ENCODE measurements at regions not wholly inside any gene's neighbourhood (a gene's known extent, or its start where the extent isn't known, plus 50 kb on each side); places are given as distances from the start of the nearest gene placed in this dataset.

GRCh38 chr5:68965926-68966325, 127.9 kb upstream of the SLC30A5 start:
- DNase-seq (ENCODE audit: low read depth) = no peak
- no peak for TF ChIP-seq CTCF (IDR thresholded peaks at IDR 0.05; ENCODE audit: low read depth, low read length)
- TF ChIP-seq POLR2A (IDR thresholded peaks at IDR 0.05; ENCODE audit: extremely low read depth, insufficient read length) = no peak
- no peak for TF ChIP-seq MYC (IDR thresholded peaks at IDR 0.05; ENCODE audit: low read depth, low read length)
- no peak for TF ChIP-seq MAX (IDR thresholded peaks at IDR 0.05; ENCODE audit: low read depth, low read length)

GRCh38 chr5:68966596-68966995, 127.2 kb upstream of the SLC30A5 start:
- H3K4me3 ChIP-seq (ENCODE audit: low read depth, low read length) = no peak overlapping the region
- no peak for DNase-seq (ENCODE audit: low read depth)
- TF ChIP-seq POLR2A (IDR thresholded peaks at IDR 0.05; ENCODE audit: extremely low read depth, insufficient read length) (no peak), MAX (IDR thresholded peaks at IDR 0.05; ENCODE audit: low read depth, low read length) (no peak), CTCF (IDR thresholded peaks at IDR 0.05; ENCODE audit: low read depth, low read length) (no peak), MYC (IDR thresholded peaks at IDR 0.05; ENCODE audit: low read depth, low read length) (no peak)

More at GRCh38 chr5:68965926-68966325, 127.9 kb upstream of the SLC30A5 start:
- no peak overlapping the region for H3K4me3 ChIP-seq (ENCODE audit: low read depth, low read length)

- TF ChIP-seq POLR2A (IDR thresholded peaks at IDR 0.05; ENCODE audit: extremely low read depth, insufficient read length) = no peak
- TF ChIP-seq MAX (IDR thresholded peaks at IDR 0.05; ENCODE audit: low read depth, low read length) = no peak
- TF ChIP-seq CTCF (IDR thresholded peaks at IDR 0.05; ENCODE audit: low read depth, low read length) = no peak
- no peak for TF ChIP-seq MYC (IDR thresholded peaks at IDR 0.05; ENCODE audit: low read depth, low read length)
- no peak overlapping the region for H3K4me3 ChIP-seq (ENCODE audit: low read depth, low read length)
- peak; percentile 8 for DNase-seq (ENCODE audit: low read depth)
These were observed 125.4 kb upstream of the SLC30A5 start for GRCh38 chr5:68968429-68968828.

GRCh38 chr5:68970617-68971016, 123.2 kb upstream of the SLC30A5 start:
- TF ChIP-seq MAX (IDR thresholded peaks at IDR 0.05; ENCODE audit: low read depth, low read length) (no peak), POLR2A (IDR thresholded peaks at IDR 0.05; ENCODE audit: extremely low read depth, insufficient read length) (no peak), MYC (IDR thresholded peaks at IDR 0.05; ENCODE audit: low read depth, low read length) (no peak), CTCF (IDR thresholded peaks at IDR 0.05; ENCODE audit: low read depth, low read length) (no peak)
- DNase-seq (ENCODE audit: low read depth) = no peak
- H3K4me3 ChIP-seq (ENCODE audit: low read depth, low read length) = no peak overlapping the region

GRCh38 chr5:68973696-68974095, 120.1 kb upstream of the SLC30A5 start:
- no peak overlapping the region for H3K4me3 ChIP-seq (ENCODE audit: low read depth, low read length)
- no peak for TF ChIP-seq CTCF (IDR thresholded peaks at IDR 0.05; ENCODE audit: low read depth, low read length)
- no peak for TF ChIP-seq MYC (IDR thresholded peaks at IDR 0.05; ENCODE audit: low read depth, low read length)
- no peak for TF ChIP-seq POLR2A (IDR thresholded peaks at IDR 0.05; ENCODE audit: extremely low read depth, insufficient read length)
- no peak for TF ChIP-seq MAX (IDR thresholded peaks at IDR 0.05; ENCODE audit: low read depth, low read length)
- no peak for DNase-seq (ENCODE audit: low read depth)

GRCh38 chr5:68983043-68983442, 110.8 kb upstream of the SLC30A5 start:
- H3K4me3 ChIP-seq (ENCODE audit: low read depth, low read length) = no peak overlapping the region
- no peak for DNase-seq (ENCODE audit: low read depth)
- TF ChIP-seq POLR2A (IDR thresholded peaks at IDR 0.05; ENCODE audit: extremely low read depth, insufficient read length) (no peak), CTCF (IDR thresholded peaks at IDR 0.05; ENCODE audit: low read depth, low read length) (no peak), MYC (IDR thresholded peaks at IDR 0.05; ENCODE audit: low read depth, low read length) (no peak), MAX (IDR thresholded peaks at IDR 0.05; ENCODE audit: low read depth, low read length) (no peak)
